ENCODE measurements at regions not wholly inside any gene's neighbourhood (a gene's known extent, or its start where the extent isn't known, plus 50 kb on each side); places are given as distances from the start of the nearest gene placed in this dataset.
"Not testable (repeated sequence)": the region's sequence is repeated elsewhere in the genome, so short reads cannot be mapped to it uniquely, and the experiment has no call there.

DNA sequence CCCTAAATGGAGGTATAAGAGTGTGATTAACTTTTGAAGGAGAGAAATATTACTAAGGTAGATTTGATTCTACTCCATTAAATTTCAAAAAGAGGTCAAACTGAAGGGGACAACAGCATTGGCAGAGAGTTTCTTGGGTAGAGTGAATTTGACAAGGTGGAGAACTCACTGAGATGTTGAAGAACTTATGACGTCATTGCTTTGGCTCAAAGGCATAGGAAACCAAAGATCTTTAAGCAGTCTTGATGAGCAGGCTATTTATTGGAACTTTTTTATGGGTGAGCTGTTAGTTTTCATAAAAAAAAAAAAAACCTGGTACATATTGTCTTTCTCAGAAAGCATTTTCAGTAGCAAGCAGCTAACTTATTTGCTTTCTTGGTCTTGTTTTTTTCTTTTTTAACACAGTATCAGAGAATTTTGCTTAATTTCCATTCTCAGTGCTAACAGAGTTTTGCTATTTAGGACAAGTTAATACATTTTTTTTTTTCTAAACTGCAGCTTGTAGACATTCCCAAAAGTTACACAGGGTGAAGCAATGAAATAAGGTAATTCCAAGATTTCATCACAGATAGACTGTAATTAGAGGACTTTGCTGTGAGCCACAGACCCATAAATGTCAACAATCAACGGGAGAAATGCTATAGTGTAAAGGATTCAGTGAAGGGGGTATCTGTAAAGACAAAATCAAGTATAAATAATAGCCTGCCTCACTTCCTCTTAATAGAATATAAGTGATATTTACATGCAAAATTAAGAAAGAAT, 412.2 kb upstream of the KLHL1 start:
- H3K4me3 ChIP-seq (ENCODE audit: low read depth in 1 of 2, low read length in 2 of 2): no peak overlapping the region
- H2AFZ ChIP-seq (ENCODE audit: low read depth, low read length): no peak overlapping the region
- ATAC-seq (ENCODE audit: insufficient read depth, low read depth) (no peak), DNase-seq (no peak)
- H4K20me1 ChIP-seq (ENCODE audit: insufficient read depth, low read length): no peaks in the 10 kb centered on the region
- no peaks in the 10 kb centered on the region for H3K27me3 ChIP-seq (ENCODE audit: insufficient read depth, low read length, poor library complexity)
- H3K9me3 ChIP-seq (ENCODE audit: insufficient read depth, low read length, severe bottlenecking): no peaks in the 10 kb centered on the region
- no peaks in the 10 kb centered on the region for H3K36me3 ChIP-seq (ENCODE audit: insufficient read depth, low read length)
- no peak overlapping the region for H3K4me2 ChIP-seq (ENCODE audit: insufficient read depth, low read length)
- no peak overlapping the region for H3K27ac ChIP-seq (ENCODE audit: low read length)
- TF ChIP-seq, protein P1, sequence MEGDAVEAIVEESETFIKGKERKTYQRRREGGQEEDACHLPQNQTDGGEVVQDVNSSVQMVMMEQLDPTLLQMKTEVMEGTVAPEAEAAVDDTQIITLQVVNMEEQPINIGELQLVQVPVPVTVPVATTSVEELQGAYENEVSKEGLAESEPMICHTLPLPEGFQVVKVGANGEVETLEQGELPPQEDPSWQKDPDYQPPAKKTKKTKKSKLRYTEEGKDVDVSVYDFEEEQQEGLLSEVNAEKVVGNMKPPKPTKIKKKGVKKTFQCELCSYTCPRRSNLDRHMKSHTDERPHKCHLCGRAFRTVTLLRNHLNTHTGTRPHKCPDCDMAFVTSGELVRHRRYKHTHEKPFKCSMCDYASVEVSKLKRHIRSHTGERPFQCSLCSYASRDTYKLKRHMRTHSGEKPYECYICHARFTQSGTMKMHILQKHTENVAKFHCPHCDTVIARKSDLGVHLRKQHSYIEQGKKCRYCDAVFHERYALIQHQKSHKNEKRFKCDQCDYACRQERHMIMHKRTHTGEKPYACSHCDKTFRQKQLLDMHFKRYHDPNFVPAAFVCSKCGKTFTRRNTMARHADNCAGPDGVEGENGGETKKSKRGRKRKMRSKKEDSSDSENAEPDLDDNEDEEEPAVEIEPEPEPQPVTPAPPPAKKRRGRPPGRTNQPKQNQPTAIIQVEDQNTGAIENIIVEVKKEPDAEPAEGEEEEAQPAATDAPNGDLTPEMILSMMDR (IDR thresholded peaks at IDR 0.05; ENCODE audit: borderline replicate concordance, extremely low read depth, low read length, poor library complexity, severe bottlenecking): no peak
- TF ChIP-seq EZH2 (IDR thresholded peaks at IDR 0.05; ENCODE audit: borderline replicate concordance, low read depth, low read length, severe bottlenecking): no peak
- no peaks in the 10 kb centered on the region for H3K79me2 ChIP-seq (ENCODE audit: insufficient read depth, low read length)
- no peak overlapping the region for H3K9ac ChIP-seq (ENCODE audit: low read depth, low read length)
- H3K4me1 ChIP-seq (ENCODE audit: insufficient read depth, low read length): no peaks in the 10 kb centered on the region

DNA sequence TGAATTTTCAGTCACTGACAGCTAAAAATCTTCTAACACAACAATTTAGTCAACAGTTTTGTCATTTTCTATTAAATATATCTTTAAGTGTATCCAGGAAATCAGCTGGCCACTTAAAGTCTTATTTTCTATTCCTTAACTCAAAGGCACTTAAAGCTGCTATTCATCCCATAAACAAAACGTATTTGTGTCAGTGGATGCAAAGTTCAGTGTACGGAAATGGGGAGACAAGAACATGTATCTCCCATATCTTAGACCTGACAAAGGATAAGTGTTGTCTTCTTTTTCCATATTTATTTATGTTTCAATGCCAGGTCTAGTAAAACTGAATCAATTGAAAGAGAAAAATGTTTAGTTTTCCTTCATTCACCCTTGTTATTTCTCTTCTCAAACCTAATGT, 409.8 kb upstream of the KLHL1 start:
- no peak overlapping the region for H3K4me3 ChIP-seq (ENCODE audit: low read depth in 1 of 2, low read length in 2 of 2)
- H3K4me1 ChIP-seq (ENCODE audit: insufficient read depth, low read length): no peaks in the 10 kb centered on the region
- no peaks in the 10 kb centered on the region for H3K27me3 ChIP-seq (ENCODE audit: insufficient read depth, low read length, poor library complexity)
- no peak overlapping the region for H3K9ac ChIP-seq (ENCODE audit: low read depth, low read length)
- no peak for DNase-seq
- H4K20me1 ChIP-seq (ENCODE audit: insufficient read depth, low read length): no peaks in the 10 kb centered on the region
- no peak overlapping the region for H2AFZ ChIP-seq (ENCODE audit: low read depth, low read length)
- H3K79me2 ChIP-seq (ENCODE audit: insufficient read depth, low read length): no peaks in the 10 kb centered on the region
- H3K27ac ChIP-seq (ENCODE audit: low read length): no peak overlapping the region
- no peaks in the 10 kb centered on the region for H3K9me3 ChIP-seq (ENCODE audit: insufficient read depth, low read length, severe bottlenecking)
- H3K36me3 ChIP-seq (ENCODE audit: insufficient read depth, low read length): no peaks in the 10 kb centered on the region
- no peak for ATAC-seq (ENCODE audit: insufficient read depth, low read depth)
- H3K4me2 ChIP-seq (ENCODE audit: insufficient read depth, low read length): no peak overlapping the region
- no peak for TF ChIP-seq EZH2 (IDR thresholded peaks at IDR 0.05; ENCODE audit: borderline replicate concordance, low read depth, low read length, severe bottlenecking)
- TF ChIP-seq, protein P1 (IDR thresholded peaks at IDR 0.05; ENCODE audit: borderline replicate concordance, extremely low read depth, low read length, poor library complexity, severe bottlenecking): no peak

DNA sequence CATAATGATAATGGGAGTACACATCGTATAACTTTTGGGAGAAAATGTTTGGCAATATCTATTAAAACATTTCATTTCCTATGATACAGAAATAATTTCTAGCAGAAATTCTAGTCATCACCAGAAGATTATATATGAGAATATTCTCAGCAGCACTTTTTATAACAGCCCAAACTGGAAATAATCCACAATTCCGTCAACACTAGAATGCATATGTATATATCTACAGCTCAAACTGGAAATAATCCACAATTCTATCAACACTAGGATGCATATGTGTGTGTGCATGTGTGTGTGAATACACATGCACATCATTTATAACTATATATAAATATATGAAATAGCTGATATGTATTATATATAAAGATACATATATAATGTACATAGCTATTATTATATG, 408.0 kb upstream of the KLHL1 start:
- Histone ChIP-seq H3K9me3 (ENCODE audit: insufficient read depth, low read length, severe bottlenecking) (no peaks in the 10 kb centered on the region), H3K4me3 (ENCODE audit: low read depth in 1 of 2, low read length in 2 of 2) (no peak overlapping the region), H3K27ac (ENCODE audit: low read length) (no peak overlapping the region), H3K4me2 (ENCODE audit: insufficient read depth, low read length) (no peak overlapping the region), H3K9ac (ENCODE audit: low read depth, low read length) (no peak overlapping the region), H3K27me3 (ENCODE audit: insufficient read depth, low read length, poor library complexity) (no peaks in the 10 kb centered on the region), H4K20me1 (ENCODE audit: insufficient read depth, low read length) (no peaks in the 10 kb centered on the region), H3K79me2 (ENCODE audit: insufficient read depth, low read length) (no peaks in the 10 kb centered on the region), H3K4me1 (ENCODE audit: insufficient read depth, low read length) (no peaks in the 10 kb centered on the region), H2AFZ (ENCODE audit: low read depth, low read length) (no peak overlapping the region), H3K36me3 (ENCODE audit: insufficient read depth, low read length) (no peaks in the 10 kb centered on the region)
- TF ChIP-seq, protein P1 (IDR thresholded peaks at IDR 0.05; ENCODE audit: borderline replicate concordance, extremely low read depth, low read length, poor library complexity, severe bottlenecking): no peak
- no peak for TF ChIP-seq EZH2 (IDR thresholded peaks at IDR 0.05; ENCODE audit: borderline replicate concordance, low read depth, low read length, severe bottlenecking)
- DNase-seq (no peak), ATAC-seq (ENCODE audit: insufficient read depth, low read depth) (no peak)

- H3K27ac ChIP-seq (ENCODE audit: low read length); H3K4me2 ChIP-seq (ENCODE audit: insufficient read depth, low read length); H4K20me1 ChIP-seq (ENCODE audit: insufficient read depth, low read length); H3K27me3 ChIP-seq (ENCODE audit: insufficient read depth, low read length, poor library complexity); H2AFZ ChIP-seq (ENCODE audit: low read depth, low read length); H3K9me3 ChIP-seq (ENCODE audit: insufficient read depth, low read length, severe bottlenecking); H3K4me1 ChIP-seq (ENCODE audit: insufficient read depth, low read length); DNase-seq; ATAC-seq (ENCODE audit: insufficient read depth, low read depth); H3K9ac ChIP-seq (ENCODE audit: low read depth, low read length); H3K4me3 ChIP-seq (ENCODE audit: low read depth in 1 of 2, low read length in 2 of 2); H3K79me2 ChIP-seq (ENCODE audit: insufficient read depth, low read length); H3K36me3 ChIP-seq (ENCODE audit: insufficient read depth, low read length): not testable (repeated sequence)
Observed at GRCh38 chr13:70511861-70512417, 403.7 kb upstream of the KLHL1 start.

Data from DND-41 (cell line).